Fibroblast of villous mesenchyme (primary cell): ENCODE measurements at regions not wholly inside any gene's neighbourhood (a gene's known extent, or its start where the extent isn't known, plus 50 kb on each side); places are given as distances from the start of the nearest gene placed in this dataset.

Experiments used
- DNase-seq: peaks from one replicate; pipeline ENCODE4 v3.0.0-alpha.2; 2010; ENCODE audit warnings: low read depth
- H3K4me3 ChIP-seq: 2 replicates; pipeline ENCODE4 v1.5.1; 2011; ENCODE audit warnings: low read depth, mild to moderate bottlenecking, low read length
- CTCF ChIP-seq: IDR thresholded peaks from 2 replicates; pipeline ENCODE4 v1.5.1; 2012; ENCODE audit warnings: low read depth, mild to moderate bottlenecking, low read length; ENCODE audit not compliant: insufficient read depth

DNA sequence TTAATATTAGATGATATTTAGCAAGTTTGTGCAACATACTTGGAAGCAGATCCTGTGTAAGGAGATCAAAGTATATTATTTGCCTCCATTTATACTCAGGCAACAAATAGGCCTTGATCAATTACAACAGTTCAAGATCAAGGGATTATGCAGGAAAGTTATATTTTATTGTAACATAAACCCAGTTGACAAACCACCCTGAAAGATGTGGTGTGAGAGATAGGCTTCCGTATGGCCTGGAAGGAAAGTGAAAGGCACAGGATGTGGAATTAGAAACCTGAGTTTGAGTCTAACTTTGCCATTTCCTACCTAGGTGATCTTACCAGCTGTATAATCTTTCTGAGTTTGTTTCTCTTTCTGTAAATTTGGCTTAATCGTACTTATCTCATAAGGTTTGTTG lies 284.1 kb downstream of the BMP4 start:
- no peak overlapping the region for H3K4me3 ChIP-seq
- no peak for DNase-seq
- no peak for TF ChIP-seq CTCF

DNA sequence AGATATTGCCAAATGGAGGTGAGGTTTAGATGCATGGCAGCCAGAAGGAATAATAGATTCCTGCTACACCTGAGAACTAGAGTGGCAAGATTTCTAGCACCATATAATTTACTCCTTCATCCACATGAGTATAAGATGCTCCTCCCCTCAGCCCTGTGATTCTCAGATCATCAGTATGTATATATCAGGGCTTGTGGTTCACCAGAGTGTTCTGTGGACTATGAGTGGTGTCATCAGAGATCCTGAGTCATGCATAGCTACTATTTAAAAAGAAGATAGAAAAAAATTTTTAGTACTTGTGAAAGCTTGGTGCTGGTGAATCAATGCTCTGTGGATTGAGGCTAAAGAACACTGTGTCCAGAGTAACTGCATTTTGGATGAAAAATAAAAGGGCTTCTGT lies 285.9 kb downstream of the BMP4 start:
- peak; percentile 89 for DNase-seq
- TF ChIP-seq CTCF: no peak
- H3K4me3 ChIP-seq: no peak overlapping the region

DNA sequence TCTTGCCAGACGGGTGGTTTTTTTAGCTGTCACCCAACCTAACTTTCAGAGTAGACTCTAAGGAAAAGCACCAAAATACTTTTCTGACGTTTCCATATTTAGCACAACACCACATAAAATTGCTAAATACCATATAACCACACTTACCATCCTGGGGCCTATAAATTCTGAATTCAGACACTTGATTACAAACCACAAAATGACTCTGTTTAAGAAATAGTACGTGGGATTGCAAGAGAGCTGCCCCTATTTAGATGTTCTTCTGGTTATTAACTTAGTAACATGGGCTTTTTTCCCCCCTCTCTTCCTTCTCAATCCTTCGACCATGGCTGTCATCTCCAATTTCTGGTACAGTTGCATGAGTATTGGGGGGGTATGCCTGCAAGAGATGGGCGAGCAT lies 287.7 kb downstream of the BMP4 start:
- no peak for TF ChIP-seq CTCF
- DNase-seq: peak; percentile 86
- H3K4me3 ChIP-seq: no peak overlapping the region

GRCh38 chr14:53663709-53664108 lies 292.9 kb downstream of the BMP4 start:
- H3K4me3 ChIP-seq: no peak overlapping the region
- peak; percentile 59 for TF ChIP-seq CTCF
- peak; percentile 43 for DNase-seq

DNA sequence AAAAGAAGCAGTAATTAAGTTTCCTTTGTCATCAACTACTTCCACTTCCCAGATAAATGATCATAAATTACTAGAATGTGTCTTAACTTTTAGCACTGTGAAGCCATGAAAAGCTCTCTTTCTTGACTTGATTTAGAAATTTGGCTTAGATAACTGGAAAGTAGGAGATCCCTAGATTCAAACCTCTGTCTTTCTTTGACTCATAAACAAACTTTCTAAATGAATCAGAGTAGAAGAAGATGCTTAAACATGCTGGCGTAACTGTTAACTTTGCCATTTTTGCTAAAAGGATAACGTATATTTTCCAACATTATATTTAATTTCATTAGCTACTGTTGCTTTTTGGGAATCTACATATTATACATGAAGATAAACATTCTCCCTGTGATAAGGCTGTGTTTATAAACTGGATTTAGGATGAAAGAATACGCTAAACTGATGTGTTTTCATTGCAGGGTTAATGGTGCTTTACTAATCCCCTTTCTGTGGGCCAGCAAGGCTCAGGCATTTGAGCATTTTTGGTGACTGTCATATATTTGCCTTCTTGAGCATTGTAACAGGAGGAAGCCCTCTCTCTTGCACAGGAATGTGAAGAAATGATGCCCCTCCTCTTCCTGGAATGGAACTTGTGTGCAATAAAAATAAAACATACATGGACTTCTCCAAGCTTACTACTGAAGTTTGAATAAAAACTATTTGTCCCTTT lies 301.4 kb downstream of the BMP4 start:
- no peak for TF ChIP-seq CTCF
- peak; percentile 5 for DNase-seq
- H3K4me3 ChIP-seq: no peak overlapping the region

DNA sequence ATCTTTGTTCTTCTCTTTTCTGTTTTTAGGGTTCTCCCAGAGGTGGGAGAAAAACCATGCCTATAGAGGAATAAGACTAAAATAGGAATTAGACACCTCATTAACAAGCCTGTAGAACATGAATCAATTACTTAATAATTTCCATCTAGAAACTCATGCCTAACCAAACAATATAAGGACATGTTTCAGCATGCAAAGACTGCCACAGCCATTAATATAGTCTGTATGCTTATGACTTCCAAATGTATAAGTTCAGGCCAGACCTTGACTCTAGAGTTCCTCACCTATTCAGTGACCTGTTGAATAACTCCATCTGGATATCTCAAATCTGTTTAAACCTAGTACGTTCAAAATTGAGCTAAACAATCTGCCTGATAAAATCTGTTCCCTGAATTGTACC lies 304.6 kb downstream of the BMP4 start:
- no peak for TF ChIP-seq CTCF
- DNase-seq: no peak
- H3K4me3 ChIP-seq: no peak overlapping the region
